Heart right ventricle (tissue), 16 donors: ENCODE measurements at regions not wholly inside any gene's neighbourhood (a gene's known extent, or its start where the extent isn't known, plus 50 kb on each side); places are given as distances from the start of the nearest gene placed in this dataset.
"Not testable (repeated sequence)": the region's sequence is repeated elsewhere in the genome, so short reads cannot be mapped to it uniquely, and the experiment has no call there.

Experiments used
- ATAC-seq, 8 donors: fragments of 200-7000 bp; cut with Tn5 transposase; one replicate each; pipeline ENCODE4 v1.9.1; 2020; ENCODE audit warnings: mild to moderate bottlenecking in 8 of 8, moderate library complexity in 8 of 8, moderate number of reproducible peaks in 1 of 8
- DNase-seq, 2 donors: peaks; one replicate each; pipeline ENCODE4 v3.0.0-alpha.2; 2020
- H3K27ac ChIP-seq, 10 donors: fragments of 200-600 bp; sonication (generic) in 2 of 10; one replicate each; pipeline versions ENCODE4 v1.5.0 to v1.8.0; 2020 to 2022; ENCODE audit warnings: mild to moderate bottlenecking in 3 of 10
- H3K27me3 ChIP-seq, 7 donors: fragments of 200-600 bp; one replicate each; pipeline ENCODE4 v1.8.0; 2021 to 2022; ENCODE audit warnings: mild to moderate bottlenecking in 2 of 7
- H3K36me3 ChIP-seq, 9 donors: fragments of 200-600 bp; sonication (generic) in 1 of 9; one replicate each; pipeline versions ENCODE4 v1.5.0 to v1.8.0; 2020 to 2022; ENCODE audit warnings: mild to moderate bottlenecking in 2 of 9
- H3K4me1 ChIP-seq, 9 donors: fragments of 200-600 bp; sonication (generic) in 1 of 9; one replicate each; pipeline versions ENCODE4 v1.5.0 to v1.8.0; 2020 to 2022; ENCODE audit warnings: mild to moderate bottlenecking in 4 of 9
- H3K4me3 ChIP-seq, 10 donors: fragments of 200-600 bp; sonication (generic) in 2 of 10; one replicate each; pipeline versions ENCODE4 v1.5.0 to v1.8.0; 2020 to 2022; ENCODE audit warnings: mild to moderate bottlenecking in 7 of 10, moderate library complexity in 2 of 10
- H3K9me3 ChIP-seq, 11 donors: fragments of 200-600 bp in 10 of 11; sonication (generic) in 2 of 11; one replicate each; pipeline versions ENCODE4 v1.5.0 to v1.8.0; 2013 to 2022; ENCODE audit warnings: mild to moderate bottlenecking in 2 of 11, control low read depth in 1 of 11, moderate library complexity in 1 of 11
- WGBS, 2 donors: extraction: QIAGEN DNeasy Blood & Tissue Kit; methylation state at CpG; one replicate each; pipeline ENCODE4 v1.1.7; 2013; ENCODE audit warnings: inconsistent platforms in 1 of 2; 5-methylcytosine and 5-hydroxymethylcytosine counted together
- intact Hi-C, 10 donors: fragments of 100-400 bp; cut with DNase I; formaldehyde crosslinking; loops; one replicate each; pipeline versions ENCODE4 v1.11.1 to v1.14.2; 2022
- TF ChIP-seq, protein P1 (sequence below), 9 donors: fragments of 200-600 bp; sonication (generic) in 2 of 9; IDR thresholded peaks; one replicate each; pipeline versions ENCODE4 v1.5.0 to v1.8.0; 2021 to 2022; ENCODE audit warnings: antibody characterized with exemption in 9 of 9, mild to moderate bottlenecking in 5 of 9, moderate library complexity in 1 of 9
- donor health status: Arrhythmogenic right ventricular cardiomyopathy.
- donor health status: ischemic (EF 13 %, LVEDD 7.1; RV severe dilation, severe dysfunction).
- donor health status: healthy with polysubstance abuse.
- donor health status: DM: no; HTN: yes; CAD: no.
- donor health status: DM: no; HTN: no; CAD: no.
- donor health status: ischemic (EF 25% LVEDD 6.9; RV normal size, moderate dysfunction).
- donor health status: ischemic (EF 25% LVEDD 5.7; RV mildly dilated, moderate dysfunction).
- donor health status: healthy.
- donor health status: DM: yes; HTN: yes; CAD: no.
- donor health status: Ischemic cardiomyopathy.
- donor health status: ischemic (EF 35%, LVEDD 5.7; RV mildly dilated, moderate dysfunction).
- donor health status: nonischemic (EF 11% LVEDD 7.7; RV severe dilation, severe dysfunction).
- donor health status: DM: yes; HTN: yes; CAD: no.
- donor health status: PGD.
- donor health status: ischemic (EF 29% LVEDD 5.4; RV normal size, mild dysfunction).
- donor health status: nonischemic (EF 23%, LVEDD 6.1; RV moderate dilation, normal function).

DNA sequence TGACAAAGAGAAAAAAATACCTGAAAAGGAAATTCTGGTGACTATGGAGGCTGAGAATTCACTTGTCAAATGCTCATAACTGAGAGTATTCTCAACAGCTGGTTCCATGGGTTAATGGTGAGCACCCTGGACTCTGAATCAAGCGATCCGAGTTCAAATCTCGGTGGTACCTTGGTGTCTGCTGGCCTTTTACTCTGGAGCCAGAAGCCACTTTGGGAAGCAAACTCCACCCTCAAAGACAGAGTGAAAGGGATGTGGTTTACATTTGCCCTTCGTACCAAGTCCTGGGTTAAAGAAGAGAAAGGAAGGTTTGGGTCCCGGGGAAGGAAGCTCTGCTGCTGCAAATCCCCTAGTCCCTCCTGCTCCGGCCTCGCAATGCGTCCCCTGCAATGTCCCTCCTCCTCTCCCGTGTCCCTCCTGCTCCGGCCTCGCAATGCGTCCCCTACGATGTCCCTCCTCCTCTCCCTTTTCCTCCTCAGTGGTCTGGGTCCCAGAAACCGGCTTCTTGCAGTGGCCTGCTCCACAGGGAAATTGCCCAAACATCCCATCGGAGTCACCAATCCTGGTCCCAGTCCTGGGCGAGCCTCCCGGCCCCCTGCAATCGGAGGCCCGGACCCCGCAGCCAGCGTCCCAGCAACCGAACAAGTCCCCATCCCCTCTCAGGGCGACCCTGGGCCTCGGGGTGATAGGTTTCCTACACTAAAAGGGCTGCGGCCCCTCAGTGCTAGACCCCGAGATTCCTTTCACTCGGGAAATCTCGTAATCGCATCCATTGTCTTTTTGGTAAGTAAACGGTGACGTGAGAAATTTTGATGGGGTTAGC, 129.4 kb downstream of the PPIAL4G start:
- no peak for DNase-seq
- H3K36me3 ChIP-seq, result no peaks in the 10 kb centered on the region
- H3K9me3 ChIP-seq, result no peaks in the 10 kb centered on the region
- intact Hi-C loops, result no loop called here
- TF ChIP-seq, protein P1, sequence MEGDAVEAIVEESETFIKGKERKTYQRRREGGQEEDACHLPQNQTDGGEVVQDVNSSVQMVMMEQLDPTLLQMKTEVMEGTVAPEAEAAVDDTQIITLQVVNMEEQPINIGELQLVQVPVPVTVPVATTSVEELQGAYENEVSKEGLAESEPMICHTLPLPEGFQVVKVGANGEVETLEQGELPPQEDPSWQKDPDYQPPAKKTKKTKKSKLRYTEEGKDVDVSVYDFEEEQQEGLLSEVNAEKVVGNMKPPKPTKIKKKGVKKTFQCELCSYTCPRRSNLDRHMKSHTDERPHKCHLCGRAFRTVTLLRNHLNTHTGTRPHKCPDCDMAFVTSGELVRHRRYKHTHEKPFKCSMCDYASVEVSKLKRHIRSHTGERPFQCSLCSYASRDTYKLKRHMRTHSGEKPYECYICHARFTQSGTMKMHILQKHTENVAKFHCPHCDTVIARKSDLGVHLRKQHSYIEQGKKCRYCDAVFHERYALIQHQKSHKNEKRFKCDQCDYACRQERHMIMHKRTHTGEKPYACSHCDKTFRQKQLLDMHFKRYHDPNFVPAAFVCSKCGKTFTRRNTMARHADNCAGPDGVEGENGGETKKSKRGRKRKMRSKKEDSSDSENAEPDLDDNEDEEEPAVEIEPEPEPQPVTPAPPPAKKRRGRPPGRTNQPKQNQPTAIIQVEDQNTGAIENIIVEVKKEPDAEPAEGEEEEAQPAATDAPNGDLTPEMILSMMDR (IDR thresholded peaks at IDR 0.05), result no peak
- peak overlapping the region in 6 of 10 donors; percentile 8 to 35 (median 21) for H3K4me3 ChIP-seq
- H3K27ac ChIP-seq, result no peak overlapping the region
- peaks cover 13 to 100% (median 90%) of the 10 kb centered on the region in 7 donors for H3K27me3 ChIP-seq
- peak in 3 of 8 donors; percentile 31 to 58 (median 46) for ATAC-seq
- 29 to 33% methylated on average over 31 of the region's 31 CpGs for WGBS, 2 donors
- H3K4me1 ChIP-seq, result peaks cover 0 to 15% (median 0%) of the 10 kb centered on the region in 9 donors

DNA sequence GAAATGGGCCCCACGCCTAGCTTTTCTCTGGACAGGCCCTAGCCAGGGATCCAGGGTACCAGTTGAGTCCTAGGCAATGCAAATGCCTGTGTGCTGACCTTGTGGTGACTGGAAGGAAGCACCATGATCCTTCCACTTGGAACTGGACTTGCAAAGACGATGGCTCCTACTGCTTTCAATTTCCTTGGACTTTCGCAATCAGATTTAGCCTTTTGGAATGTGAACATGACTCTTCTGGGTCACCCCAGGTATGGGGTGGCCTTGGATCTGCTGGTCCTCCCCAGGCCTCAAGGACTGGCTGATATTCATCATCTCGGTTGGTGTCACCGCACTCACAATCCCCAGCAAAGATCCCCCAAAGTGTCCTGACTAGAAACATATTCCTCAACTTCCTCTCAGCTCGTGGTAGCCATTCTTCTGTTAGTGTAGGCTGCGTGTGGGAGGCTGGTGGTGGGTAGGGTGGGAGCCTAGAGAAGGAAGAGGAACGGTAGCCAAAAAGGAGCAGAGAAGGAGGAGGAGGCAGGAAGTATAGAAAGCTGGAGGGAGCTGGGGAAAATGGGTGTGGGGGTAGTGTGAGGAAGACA, 130.5 kb downstream of the PPIAL4G start:
- Histone ChIP-seq H3K4me3 (no peak overlapping the region), H3K4me1 (peaks cover 0 to 15% (median 0%) of the 10 kb centered on the region in 9 donors), H3K27me3 (peaks cover 13 to 99% (median 94%) of the 10 kb centered on the region in 7 donors), H3K36me3 (no peaks in the 10 kb centered on the region), H3K27ac (no peak overlapping the region), H3K9me3 (no peaks in the 10 kb centered on the region)
- DNase-seq (no peak), ATAC-seq (no peak)
- intact Hi-C loops, result no loop called here
- TF ChIP-seq, protein P1 (IDR thresholded peaks at IDR 0.05), result no peak
- 69 to 77% methylated on average over 8 of the region's 8 CpGs for WGBS, 2 donors

DNA sequence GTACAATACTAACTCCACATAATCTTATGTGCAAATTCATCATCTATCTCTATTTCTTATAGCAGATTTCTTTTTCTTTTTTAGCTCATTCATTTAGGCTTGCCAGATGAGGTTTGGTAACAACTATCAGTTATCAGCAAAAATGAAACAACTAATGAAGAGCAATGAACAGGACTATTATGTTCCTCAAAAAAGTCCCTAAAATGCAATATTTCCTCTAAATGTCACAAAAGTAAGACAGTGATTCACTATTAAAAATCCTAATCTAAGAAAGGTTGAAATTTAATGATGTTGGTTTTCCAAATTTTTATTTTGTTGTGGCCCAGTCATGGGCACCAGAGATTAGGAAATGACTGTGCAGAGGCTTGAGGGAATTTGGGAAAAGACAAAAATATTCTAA, 135.3 kb downstream of the PPIAL4G start:
- Histone ChIP-seq H3K4me3 (no peak overlapping the region), H3K9me3 (no peaks in the 10 kb centered on the region), H3K4me1 (no peaks in the 10 kb centered on the region), H3K27me3 (peaks cover 6 to 59% (median 49%) of the 10 kb centered on the region in 7 donors), H3K36me3 (no peaks in the 10 kb centered on the region), H3K27ac (no peak overlapping the region)
- no peak for ATAC-seq
- TF ChIP-seq, protein P1 (IDR thresholded peaks at IDR 0.05), result no peak
- DNase-seq, result no peak
- intact Hi-C loops, result no loop called here

DNA sequence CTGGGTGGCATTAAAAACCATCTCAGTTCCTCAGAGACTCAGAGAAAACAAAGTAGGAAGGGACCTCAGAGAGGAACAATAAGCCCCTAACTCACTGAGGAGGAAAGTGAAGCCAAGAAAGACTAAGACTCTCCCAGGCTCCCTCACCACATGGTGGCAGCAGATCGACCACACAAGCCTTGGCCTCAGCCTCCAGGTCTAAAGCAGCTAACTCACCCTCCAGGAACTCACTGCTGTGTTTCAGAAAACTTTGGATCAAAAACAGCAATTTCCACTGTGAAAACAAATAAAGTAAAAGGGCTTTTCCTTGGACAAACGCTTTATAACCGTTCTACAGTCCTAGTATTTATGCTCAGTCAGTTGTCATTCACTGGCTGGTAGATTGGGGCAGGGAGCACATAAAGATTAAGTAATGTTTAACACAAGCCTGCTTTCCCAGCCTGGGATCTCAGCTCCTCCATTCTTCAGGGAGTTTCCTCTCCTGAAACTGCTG, 137.4 kb downstream of the PPIAL4G start:
- peaks cover 0 to 38% (median 28%) of the 10 kb centered on the region in 7 donors for H3K27me3 ChIP-seq
- DNase-seq, H3K4me1 ChIP-seq, ATAC-seq, intact Hi-C loops, H3K9me3 ChIP-seq, H3K4me3 ChIP-seq, H3K27ac ChIP-seq, H3K36me3 ChIP-seq: not testable (repeated sequence)
- TF ChIP-seq, protein P1 (IDR thresholded peaks at IDR 0.05), result peak in 7 of 9 donors; percentile 30 to 59 (median 47)
- WGBS, 2 donors, result 9 to 13% methylated on average over 3 of the region's 3 CpGs

DNA sequence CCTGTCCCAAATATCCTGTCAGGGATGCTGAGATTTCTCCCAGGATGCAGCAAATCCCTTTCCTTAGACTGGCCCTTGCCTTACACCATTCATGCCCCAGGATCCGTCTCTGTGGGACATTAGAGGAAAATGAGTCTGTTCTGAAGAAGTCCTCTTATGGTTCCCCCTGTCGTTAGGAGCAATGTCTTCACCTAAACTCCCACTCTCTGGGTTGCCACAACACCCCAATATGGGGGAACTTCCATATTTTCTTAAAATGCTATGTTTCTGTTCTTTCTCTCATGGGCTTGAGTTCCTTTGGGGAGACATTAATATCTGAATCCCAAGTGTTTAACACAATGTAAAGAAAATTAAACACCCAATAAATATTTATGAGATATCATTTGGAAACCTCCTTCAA, 138.5 kb downstream of the PPIAL4G start:
- 75 to 86% methylated on average over 2 of the region's 2 CpGs for WGBS, 2 donors

DNA sequence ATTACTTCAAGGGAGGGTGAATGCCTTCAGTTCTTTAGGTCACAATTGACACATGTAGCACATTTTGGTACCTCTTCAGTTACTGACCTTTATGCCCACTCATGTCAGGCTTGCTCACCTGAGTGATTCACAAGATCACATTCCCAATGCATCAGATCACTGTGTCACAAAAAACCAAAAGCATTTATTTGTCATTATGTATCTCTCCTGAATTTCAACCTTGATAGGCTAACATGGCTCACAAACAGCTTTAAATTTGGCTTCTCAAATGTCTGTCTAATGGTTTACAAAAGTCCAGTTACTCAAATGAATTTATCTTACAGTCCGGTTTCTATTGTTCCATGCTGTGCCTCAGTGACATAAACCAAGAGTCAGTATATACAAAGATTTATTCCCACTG, 141.4 kb downstream of the PPIAL4G start:
- intact Hi-C loops, H3K9me3 ChIP-seq, H3K36me3 ChIP-seq, H3K27ac ChIP-seq, H3K27me3 ChIP-seq, ATAC-seq, H3K4me1 ChIP-seq, DNase-seq, H3K4me3 ChIP-seq: not testable (repeated sequence)
- 94 to 98% methylated on average over 1 of the region's 1 CpG for WGBS, 2 donors

More for the DNA sequence above, 138.5 kb downstream of the PPIAL4G start:
- H3K4me3 ChIP-seq, intact Hi-C loops, H3K9me3 ChIP-seq, DNase-seq, H3K36me3 ChIP-seq, ATAC-seq, H3K4me1 ChIP-seq, H3K27ac ChIP-seq: not testable (repeated sequence)
- peaks cover 0 to 28% (median 19%) of the 10 kb centered on the region in 7 donors for H3K27me3 ChIP-seq
